GM04504 (cell line): ENCODE measurements at regions not wholly inside any gene's neighbourhood (a gene's known extent, or its start where the extent isn't known, plus 50 kb on each side); places are given as distances from the start of the nearest gene placed in this dataset.
"Not testable (repeated sequence)": the region's sequence is repeated elsewhere in the genome, so short reads cannot be mapped to it uniquely, and the experiment has no call there.

Source experiments
- DNase-seq: peaks from one replicate; pipeline ENCODE4 v3.0.0-alpha.2; 2012; ENCODE audit warnings: low read depth

DNA sequence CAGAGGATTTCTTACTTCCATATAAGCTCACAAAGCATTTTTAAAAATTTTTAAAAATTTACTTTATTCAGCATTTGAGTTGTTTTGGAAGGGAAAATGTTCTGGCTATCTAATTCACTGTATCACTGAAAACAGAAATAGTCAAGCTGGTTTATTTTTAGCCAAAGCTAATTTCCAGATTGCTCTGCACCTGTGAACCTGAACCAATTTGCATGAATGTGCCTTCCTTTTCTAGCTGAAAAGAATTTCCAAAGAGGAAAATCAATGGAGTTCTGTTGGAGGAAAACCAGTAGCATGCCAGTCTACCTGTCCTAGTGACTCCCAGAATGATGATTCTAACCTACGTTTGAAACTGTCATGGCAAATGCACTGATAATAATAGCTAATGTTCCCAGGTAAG is 134.2 kb upstream of the LIPC start:
- DNase-seq = no peak

DNA sequence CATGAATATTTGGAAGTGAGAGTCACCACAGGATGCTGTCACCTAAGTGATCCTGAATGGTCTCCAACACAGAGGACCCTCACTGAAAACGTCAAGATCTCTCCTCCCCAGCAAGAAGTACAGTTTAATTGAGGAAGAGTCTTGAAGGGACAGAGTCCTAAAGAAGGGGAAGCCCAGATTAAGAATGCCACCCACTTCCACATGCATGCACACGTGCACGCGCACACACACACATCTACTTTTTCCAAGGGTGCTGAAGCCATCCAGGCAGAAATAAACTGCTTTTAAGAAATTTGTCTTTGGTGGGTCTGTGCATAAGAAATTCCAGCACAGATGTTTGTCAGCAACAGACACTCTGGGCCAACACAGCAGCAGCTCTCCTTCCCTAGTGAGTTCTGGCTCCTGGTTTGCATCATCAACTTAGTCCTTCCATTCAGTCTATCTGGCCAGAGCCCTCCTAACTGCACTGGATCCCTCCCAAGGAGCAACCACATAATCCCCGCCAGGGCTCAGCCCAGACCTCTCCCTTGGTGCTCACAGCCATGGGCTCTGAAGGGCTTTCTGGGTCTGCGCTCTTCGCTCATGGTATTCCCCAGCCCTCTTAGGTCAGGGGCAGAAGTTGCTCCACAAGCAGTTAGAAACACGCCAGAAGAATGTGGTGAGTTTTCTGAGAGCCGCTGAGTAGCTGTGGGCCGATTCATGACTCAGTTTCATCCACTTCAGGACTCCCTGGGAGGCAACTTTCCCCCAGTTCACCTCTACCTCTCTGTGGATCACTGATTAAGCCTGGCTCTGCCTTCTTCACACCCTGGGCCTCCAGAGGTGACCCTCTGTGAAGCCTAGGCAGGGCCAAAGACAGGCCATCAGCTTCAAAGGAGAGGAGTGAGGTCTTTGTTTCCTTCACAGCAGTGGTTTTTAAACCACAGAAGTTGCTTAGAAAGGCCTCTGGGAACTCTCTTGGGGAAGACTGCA is 132.6 kb upstream of the LIPC start:
- no peak for DNase-seq

DNA sequence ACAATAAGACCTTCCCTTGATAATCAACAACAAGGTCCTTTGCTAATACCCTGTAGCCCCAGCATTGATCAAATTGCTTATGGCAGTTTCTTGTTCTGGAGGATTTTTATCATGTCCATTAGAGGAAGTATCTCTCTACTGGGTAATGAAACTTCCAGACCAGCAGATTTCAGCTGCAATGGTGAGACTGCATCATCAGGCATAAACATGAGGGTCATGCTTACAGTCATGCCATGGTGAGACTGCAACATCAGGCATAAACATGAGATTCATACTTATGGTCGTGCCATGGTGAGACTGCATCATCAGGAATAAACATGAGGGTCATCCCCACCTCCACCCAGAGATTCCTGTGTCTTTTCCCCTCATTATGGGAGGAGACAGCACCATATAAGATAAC is 129.0 kb upstream of the LIPC start:
- no peak for DNase-seq

DNA sequence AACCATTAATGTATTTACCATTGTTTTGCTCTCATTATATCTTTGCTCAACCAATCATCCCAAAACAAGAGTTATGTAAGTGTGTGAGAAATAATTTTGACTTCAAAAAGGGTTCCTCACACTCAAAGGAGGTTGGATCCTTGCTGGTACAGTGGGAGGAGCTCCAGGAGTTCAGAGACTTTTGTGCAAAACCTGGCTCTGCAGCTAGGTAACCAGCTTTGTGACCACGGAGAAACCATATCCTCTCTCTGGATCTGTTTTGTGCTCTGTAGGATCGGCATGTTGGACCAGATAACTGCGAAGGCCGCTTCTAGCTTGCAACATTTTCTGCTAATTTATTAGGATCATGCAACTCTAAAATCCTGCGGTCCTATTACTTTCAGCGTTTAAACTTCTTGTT is 128.6 kb upstream of the LIPC start:
- DNase-seq = no peak

GRCh38 chr15:58306591-58307312 is 125.0 kb upstream of the LIPC start:
- no peak for DNase-seq

DNA sequence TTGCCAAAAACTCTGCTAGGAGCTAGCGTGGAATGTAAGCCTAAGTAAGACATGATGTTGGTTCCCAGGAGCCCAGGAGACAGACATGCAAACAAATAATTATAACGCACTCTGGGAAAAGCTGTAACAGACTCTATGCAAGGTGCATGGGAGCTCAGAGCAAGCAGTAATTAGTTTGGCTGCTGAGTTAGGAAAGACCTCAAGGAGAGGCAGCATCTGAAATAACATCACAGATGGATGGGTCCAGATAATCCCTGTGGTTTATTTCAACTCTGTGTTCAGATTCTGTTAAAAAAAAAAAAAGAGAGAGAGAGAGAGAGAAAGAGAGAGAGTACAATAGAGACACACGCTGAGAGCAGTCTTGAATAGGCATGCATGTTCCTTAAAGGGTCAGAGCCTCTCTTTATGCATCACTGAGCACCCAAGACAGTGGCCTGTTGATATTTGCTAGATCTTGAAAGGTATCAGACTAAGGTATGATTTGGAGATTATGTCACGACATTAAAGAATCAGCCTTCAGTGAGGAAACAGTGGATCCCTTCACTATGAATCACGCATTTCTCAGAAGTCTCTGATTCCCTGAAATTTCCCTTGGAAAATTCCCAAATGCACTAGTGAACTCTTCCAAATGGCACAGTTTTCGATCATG is 124.4 kb upstream of the LIPC start:
- DNase-seq = peak; percentile 40

- no peak for DNase-seq
Measured at GRCh38 chr15:58308742-58309355, 122.9 kb upstream of the LIPC start.

GRCh38 chr15:58309963-58310928 is 121.5 kb upstream of the LIPC start:
- no peak for DNase-seq

- no peak for DNase-seq
Measured at GRCh38 chr15:58311556-58311955, 120.2 kb upstream of the LIPC start.

DNA sequence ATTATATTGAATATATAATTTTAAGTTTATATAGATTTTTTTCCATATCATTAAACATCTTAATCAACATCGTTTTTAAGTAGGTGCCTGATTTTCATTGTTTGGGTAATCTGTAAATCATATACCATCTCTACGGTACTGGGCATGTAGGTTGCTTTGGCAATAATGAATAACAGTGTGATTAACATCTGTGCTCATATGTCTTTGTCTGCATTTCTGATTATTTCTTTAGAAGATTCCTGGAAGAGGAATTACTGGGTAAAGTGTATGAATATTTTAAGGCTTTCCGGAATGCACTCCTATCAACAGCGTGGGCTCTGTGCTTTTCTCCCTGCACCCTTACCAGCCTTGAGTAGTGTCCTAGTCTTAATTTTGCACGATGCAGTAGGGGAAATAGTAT is 119.8 kb upstream of the LIPC start:
- no peak for DNase-seq

- no peak for DNase-seq
Measured at GRCh38 chr15:58313304-58313703, 118.5 kb upstream of the LIPC start.

DNA sequence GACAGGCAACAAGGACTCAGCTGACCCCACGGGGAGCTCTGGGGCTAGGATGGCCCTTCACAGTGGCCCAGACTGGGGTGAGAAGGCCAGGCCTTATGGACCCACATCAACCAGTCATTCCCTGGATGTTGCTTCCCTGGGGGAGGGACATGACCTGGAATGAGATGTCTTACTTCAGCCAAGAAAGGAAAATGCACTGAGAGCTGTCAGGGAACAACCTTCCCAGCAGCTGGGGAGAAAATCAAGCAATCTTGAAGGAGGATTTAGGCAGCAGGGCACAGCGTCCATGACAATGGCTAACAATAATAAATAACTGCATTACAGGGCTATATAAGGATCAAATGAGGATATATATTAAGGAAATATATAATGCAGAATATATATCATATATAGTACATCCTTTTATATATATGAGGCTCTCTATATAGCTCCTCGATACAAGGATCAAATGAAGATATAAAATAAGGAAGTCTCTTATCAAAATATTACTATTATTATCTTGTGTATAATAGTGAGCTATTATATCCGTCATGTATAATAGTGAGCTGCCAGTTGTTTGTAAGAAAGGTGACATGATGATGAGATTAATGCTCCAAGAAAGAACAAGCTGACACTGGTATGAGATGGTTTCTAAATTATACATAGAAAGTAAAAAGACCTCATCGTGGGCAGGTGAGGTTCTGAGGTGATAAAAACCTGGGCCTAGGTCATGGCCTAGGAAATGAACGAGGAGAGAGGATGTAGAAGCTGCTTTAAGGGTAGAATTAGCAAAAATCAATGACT is 117.8 kb upstream of the LIPC start:
- no peak for DNase-seq

DNA sequence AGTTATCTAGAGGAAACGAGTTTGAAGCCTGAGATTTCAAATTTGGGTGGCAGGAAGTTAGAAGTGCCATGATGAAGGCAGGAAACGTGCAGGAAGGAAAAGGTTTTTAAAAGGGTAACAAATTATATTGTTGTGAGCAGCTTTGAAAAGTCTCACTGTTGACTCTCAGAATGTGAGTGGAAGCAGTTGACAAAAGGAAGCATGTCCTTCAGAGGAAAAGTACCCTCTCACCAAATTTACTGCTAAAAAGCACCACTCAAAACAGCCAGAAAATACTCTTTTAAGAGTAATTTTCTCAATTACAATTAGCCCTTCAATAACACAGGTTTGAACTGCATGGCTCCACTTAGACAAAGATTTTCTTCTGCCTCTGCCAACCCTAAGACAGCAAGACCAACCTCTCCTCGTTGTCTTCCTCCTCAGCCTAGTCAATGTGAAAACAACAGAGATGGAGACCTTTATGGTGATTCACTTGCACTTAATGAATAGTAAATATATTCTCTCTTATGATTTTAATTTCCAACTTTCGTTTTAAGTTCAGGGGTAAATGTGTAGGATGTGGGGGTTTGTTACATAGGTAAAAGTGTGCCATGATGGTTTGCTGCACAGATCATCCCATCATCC is 117.1 kb upstream of the LIPC start:
- DNase-seq = no peak

DNA sequence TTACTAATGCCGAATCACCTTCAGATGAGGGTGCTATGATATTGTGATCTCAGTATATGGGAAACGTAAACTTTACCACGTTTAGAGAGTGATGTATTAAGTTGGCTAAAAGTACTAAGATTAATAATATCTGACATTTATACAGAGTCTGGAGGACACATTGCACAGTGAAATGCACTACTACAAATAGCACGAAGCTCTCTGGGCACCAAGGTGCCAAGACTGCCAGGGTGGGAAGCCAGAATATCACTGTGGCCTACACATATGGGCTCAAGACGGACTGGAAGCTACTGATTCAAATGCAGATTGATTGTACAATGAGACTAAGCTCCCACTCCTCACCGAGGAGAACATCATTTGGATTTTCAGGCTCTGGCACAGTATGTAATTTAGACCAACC is 113.3 kb upstream of the LIPC start:
- no peak for DNase-seq

DNA sequence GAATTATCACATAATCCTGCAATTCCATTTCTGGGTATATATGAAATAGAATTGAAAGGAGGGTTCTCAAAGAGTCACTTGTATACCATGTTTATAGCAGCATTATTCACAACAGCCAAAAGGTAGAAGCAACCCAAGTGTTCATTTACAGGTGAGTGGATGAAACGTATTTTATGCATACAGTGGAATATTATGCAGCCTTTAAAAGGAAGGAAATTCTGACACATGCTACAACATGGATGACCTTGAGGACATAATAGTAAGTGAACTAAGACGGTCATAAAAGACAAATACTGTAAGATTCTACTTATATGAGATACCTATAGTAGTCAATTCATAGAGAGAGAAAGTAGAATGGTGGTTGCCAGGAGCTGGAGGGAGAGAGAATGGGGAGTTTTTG is 110.8 kb upstream of the LIPC start:
- DNase-seq = no peak

GRCh38 chr15:58322253-58322652 is 109.5 kb upstream of the LIPC start:
- DNase-seq = no peak

DNA sequence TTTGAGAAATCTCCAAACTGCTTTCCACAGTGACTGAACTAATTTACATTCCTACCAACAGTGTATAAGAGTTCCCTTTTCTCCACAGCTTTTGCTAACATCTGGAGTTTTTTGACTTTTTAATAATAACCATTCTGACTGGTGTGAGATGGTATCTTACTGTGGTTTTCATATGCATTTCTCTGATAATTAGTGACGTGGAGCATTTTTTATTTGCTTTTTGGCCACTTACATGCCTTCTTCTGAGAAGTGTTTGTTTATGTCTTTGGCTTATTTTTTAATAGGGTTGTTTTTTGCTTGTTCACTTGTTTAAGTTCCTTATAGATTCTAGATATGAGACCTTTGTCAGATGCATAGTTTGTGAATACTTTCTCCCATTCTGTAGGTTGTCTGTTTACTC is 108.5 kb upstream of the LIPC start:
- not testable (repeated sequence) for DNase-seq

- DNase-seq = no peak
Measured at GRCh38 chr15:58324533-58324932, 107.3 kb upstream of the LIPC start.

DNA sequence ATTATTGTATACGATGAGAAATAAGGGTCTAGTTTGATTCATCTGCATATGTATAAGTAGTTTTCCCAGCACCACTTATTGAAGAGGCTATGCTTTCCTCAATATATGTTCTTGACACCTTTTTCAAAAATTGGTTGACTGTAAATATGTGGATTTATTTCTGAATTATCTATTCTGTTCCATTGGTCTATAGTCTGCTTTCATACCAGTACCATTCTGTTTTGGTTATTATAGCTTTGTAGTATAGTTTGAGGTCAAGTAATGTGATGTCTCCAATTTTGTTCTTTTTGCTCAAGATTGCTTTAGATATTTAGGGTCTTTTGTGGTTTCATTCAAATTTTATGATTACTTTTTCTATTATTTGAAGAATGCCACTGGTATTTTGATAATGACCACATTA is 103.8 kb upstream of the LIPC start:
- no peak for DNase-seq

- DNase-seq = no peak
Measured at GRCh38 chr15:58329211-58329610, 102.6 kb upstream of the LIPC start.
